Nephron (organoid): ENCODE measurements at regions not wholly inside any gene's neighbourhood (a gene's known extent, or its start where the extent isn't known, plus 50 kb on each side); places are given as distances from the start of the nearest gene placed in this dataset.
A peak's percentile ranks its signal among the peaks of the same experiment; 100 is the strongest.

Experiments used
- H3K27ac Mint-ChIP-seq, 3 experiments: 2 replicates each; pipeline ENCODE4 v1.8.0; 2020; ENCODE audit warnings: mixed read lengths in 3 of 3, mild to moderate bottlenecking in 2 of 3, moderate library complexity in 1 of 3
- H3K27me3 Mint-ChIP-seq: 2 replicates; pipeline ENCODE4 v1.8.0; 2021; ENCODE audit warnings: low read depth, mild to moderate bottlenecking, moderate library complexity, mixed read lengths
- H3K36me3 Mint-ChIP-seq: 2 replicates; pipeline ENCODE4 v1.8.0; 2020; ENCODE audit warnings: low read depth, mixed read lengths
- H3K4me1 Mint-ChIP-seq: 2 replicates; pipeline ENCODE4 v1.8.0; 2020; ENCODE audit warnings: mixed read lengths
- H3K4me3 Mint-ChIP-seq, 3 experiments: 2 replicates each; pipeline ENCODE4 v1.8.0; 2020; ENCODE audit warnings: mild to moderate bottlenecking in 3 of 3, mixed read lengths in 3 of 3, moderate library complexity in 2 of 3
- H3K9me3 Mint-ChIP-seq: 2 replicates; pipeline ENCODE4 v1.8.0; 2020; ENCODE audit warnings: mixed read lengths
- TF ChIP-seq, protein P1 (sequence below), 3 experiments: fragments of 200-600 bp; sonication (generic); IDR thresholded peaks; one replicate each; pipeline ENCODE4 v1.5.0; 2021; ENCODE audit warnings: antibody characterized with exemption in 3 of 3; ENCODE audit not compliant: unreplicated experiment in 3 of 3

DNA sequence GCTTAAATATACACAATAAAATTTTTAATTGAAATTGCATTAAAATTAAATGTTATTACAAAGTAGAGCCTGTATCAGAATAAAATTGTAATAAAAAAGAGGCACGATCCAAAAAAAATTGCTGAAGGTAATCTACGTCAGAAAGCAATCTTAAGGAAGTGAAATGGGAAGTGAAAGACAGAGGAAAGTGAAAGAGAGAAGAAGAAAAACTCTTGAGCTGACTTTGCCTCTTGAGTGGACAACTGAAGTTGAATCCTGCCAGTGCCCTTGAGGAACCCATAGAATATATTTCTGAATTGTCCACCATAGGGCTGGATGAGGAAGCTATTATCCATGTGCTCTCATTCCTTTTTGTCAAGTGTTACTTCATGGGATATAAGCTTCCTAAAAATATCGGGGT, 285.1 kb upstream of the STAC start:
- Mint-ChIP-seq H3K36me3 (no peaks in the 10 kb centered on the region), H3K27ac (no peak overlapping the region), H3K27me3 (peaks cover 4% of the 10 kb centered on the region), H3K4me1 (no peaks in the 10 kb centered on the region), H3K4me3 (no peak overlapping the region), H3K9me3 (no peaks in the 10 kb centered on the region)
- TF ChIP-seq, protein P1, sequence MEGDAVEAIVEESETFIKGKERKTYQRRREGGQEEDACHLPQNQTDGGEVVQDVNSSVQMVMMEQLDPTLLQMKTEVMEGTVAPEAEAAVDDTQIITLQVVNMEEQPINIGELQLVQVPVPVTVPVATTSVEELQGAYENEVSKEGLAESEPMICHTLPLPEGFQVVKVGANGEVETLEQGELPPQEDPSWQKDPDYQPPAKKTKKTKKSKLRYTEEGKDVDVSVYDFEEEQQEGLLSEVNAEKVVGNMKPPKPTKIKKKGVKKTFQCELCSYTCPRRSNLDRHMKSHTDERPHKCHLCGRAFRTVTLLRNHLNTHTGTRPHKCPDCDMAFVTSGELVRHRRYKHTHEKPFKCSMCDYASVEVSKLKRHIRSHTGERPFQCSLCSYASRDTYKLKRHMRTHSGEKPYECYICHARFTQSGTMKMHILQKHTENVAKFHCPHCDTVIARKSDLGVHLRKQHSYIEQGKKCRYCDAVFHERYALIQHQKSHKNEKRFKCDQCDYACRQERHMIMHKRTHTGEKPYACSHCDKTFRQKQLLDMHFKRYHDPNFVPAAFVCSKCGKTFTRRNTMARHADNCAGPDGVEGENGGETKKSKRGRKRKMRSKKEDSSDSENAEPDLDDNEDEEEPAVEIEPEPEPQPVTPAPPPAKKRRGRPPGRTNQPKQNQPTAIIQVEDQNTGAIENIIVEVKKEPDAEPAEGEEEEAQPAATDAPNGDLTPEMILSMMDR (IDR thresholded peaks at IDR 0.05; ENCODE audit: unreplicated experiment in 3 of 3), result no peak

DNA sequence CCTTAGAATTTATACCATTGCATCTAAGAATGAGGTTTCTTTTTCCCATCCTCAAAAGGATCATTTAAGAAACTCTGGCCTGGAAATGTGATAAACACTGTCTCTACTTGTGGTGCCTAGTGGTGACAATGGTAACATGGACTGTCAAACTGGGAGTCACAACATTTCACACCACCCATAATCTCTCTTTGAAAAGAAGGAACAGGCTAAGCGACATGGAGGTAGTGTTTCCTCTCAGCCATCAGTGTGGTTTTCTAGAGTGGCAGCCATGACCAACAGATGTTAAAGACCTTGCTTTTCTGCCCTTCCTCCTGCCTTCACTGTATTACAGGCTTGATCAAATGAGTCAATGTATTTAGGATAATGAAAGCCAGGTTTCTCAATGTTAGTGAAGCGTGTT, 283.1 kb upstream of the STAC start:
- no peaks in the 10 kb centered on the region for H3K4me1 Mint-ChIP-seq
- no peaks in the 10 kb centered on the region for H3K36me3 Mint-ChIP-seq
- TF ChIP-seq, protein P1 (IDR thresholded peaks at IDR 0.05; ENCODE audit: unreplicated experiment in 3 of 3), result no peak
- H3K9me3 Mint-ChIP-seq, result no peaks in the 10 kb centered on the region
- H3K27me3 Mint-ChIP-seq, result peaks cover 4% of the 10 kb centered on the region
- H3K4me3 Mint-ChIP-seq, result no peak overlapping the region
- H3K27ac Mint-ChIP-seq, result no peak overlapping the region

DNA sequence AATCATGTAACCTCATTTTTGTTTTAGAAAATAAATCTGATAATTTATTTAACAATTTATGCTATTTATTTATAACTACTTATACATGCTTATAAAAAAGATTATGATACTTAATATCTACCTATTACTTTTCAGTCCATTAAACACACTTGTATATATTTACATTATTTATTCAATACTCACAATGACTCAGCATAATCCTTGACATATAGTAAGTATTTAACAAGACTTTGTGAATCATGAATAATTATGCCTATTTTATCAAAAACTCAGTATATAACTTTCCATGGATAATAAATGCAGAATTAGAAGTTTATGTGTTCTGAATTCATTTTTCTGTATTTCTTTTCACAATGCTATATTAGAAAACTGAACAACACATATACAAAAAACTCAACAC, 266.0 kb upstream of the STAC start:
- no peaks in the 10 kb centered on the region for H3K4me1 Mint-ChIP-seq
- TF ChIP-seq, protein P1 (IDR thresholded peaks at IDR 0.05; ENCODE audit: unreplicated experiment in 3 of 3), result no peak
- peaks cover 3% of the 10 kb centered on the region for H3K27me3 Mint-ChIP-seq
- no peak overlapping the region for H3K27ac Mint-ChIP-seq
- no peaks in the 10 kb centered on the region for H3K36me3 Mint-ChIP-seq
- H3K4me3 Mint-ChIP-seq, result no peak overlapping the region
- H3K9me3 Mint-ChIP-seq, result no peaks in the 10 kb centered on the region

DNA sequence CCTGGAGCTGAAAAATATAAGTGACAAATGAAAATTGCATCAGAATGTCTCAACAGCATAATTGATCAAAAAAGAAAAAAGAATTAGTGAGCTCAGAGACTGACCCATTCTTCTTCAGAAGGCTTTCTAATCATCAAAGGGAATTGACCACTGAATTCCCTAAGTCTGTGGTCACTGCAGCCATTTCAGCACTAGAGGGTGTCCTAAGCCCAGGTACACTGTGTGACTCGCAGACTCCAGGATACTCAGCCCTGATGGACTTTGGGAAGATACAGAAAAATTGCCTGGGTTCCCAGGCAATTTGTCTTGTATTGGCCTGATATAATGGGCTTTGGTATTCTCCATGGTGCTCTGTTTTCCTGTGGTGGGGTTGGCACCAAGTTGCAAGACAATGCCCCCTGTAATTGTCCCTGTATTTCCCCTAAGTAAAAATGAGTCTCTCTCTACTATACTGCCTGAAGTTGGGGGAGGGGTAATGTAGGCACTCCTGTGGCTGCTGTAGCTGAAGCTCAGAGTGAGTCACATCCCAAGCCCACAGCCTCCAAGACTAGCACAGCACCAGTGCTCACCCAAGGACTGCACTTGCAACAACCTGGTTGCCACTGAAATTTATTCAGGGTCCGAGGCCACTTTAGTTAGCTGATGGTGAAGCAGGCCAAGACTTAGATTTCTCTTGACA, 256.0 kb upstream of the STAC start:
- TF ChIP-seq, protein P1 (IDR thresholded peaks at IDR 0.05; ENCODE audit: unreplicated experiment in 3 of 3), result peak in 1 of 3 experiments; percentile 51
- Mint-ChIP-seq H3K27me3 (no peaks in the 10 kb centered on the region), H3K27ac (no peak overlapping the region), H3K9me3 (peaks cover 11% of the 10 kb centered on the region), H3K4me3 (no peak overlapping the region), H3K36me3 (no peaks in the 10 kb centered on the region), H3K4me1 (no peaks in the 10 kb centered on the region)

DNA sequence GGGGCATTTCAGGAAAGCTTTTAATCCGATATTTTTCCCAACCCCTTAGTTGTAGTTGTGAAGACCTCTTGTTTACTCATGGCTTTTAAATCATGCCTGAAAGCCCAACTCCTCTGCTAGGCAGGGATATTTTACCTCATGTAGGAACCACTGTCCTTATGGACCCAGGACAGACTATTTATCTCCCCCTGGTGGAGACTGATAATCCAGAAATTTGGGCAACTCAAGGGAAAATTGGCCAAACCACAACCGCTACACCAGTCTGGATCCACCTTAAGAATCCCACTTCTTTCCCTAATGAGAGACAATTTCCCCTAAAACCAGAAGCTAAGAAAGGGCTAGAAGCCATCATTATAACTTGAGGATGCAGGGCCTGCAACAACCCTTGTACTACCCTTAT, 248.1 kb upstream of the STAC start:
- no peak overlapping the region for H3K4me3 Mint-ChIP-seq
- peaks cover 11% of the 10 kb centered on the region for H3K9me3 Mint-ChIP-seq
- H3K27ac Mint-ChIP-seq, result no peak overlapping the region
- no peaks in the 10 kb centered on the region for H3K4me1 Mint-ChIP-seq
- TF ChIP-seq, protein P1 (IDR thresholded peaks at IDR 0.05; ENCODE audit: unreplicated experiment in 3 of 3), result no peak
- no peaks in the 10 kb centered on the region for H3K27me3 Mint-ChIP-seq
- no peaks in the 10 kb centered on the region for H3K36me3 Mint-ChIP-seq

DNA sequence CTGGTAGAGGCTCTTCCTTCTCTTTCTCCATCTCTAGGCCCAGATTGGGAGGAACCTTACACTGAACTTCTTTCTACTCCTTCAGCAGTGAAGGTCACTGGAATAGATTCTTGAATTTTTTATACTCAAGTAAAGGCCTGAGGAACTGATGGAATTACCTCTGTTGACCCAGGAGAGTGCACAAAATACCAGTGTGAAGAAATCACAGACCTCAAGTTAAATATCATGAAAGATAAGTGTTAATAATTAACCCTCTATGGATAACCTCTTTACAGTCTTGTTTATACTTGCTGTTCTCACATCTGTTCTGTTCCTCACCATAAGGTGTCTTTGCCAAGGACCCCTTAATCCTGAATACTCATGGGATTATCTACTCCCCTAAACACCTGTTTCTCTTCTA, 244.4 kb upstream of the STAC start:
- TF ChIP-seq, protein P1 (IDR thresholded peaks at IDR 0.05; ENCODE audit: unreplicated experiment in 3 of 3), result no peak
- no peaks in the 10 kb centered on the region for H3K9me3 Mint-ChIP-seq
- no peak overlapping the region for H3K27ac Mint-ChIP-seq
- no peaks in the 10 kb centered on the region for H3K36me3 Mint-ChIP-seq
- no peaks in the 10 kb centered on the region for H3K27me3 Mint-ChIP-seq
- no peak overlapping the region for H3K4me3 Mint-ChIP-seq
- H3K4me1 Mint-ChIP-seq, result no peaks in the 10 kb centered on the region
